GM13976 (cell line): ENCODE measurements at regions not wholly inside any gene's neighbourhood (a gene's known extent, or its start where the extent isn't known, plus 50 kb on each side); places are given as distances from the start of the nearest gene placed in this dataset.

Source experiments
- DNase-seq: peaks from one replicate; pipeline ENCODE4 v3.0.0; 2012; ENCODE audit warnings: low spot score
- in situ Hi-C: fragments of 300-500 bp; cut with MboI; formaldehyde crosslinking; loops from one replicate; pipeline ENCODE4 v1.12.0; 2022; ENCODE audit warnings: low sequenced_read_pairs, mixed read lengths, inconsistent platforms; ENCODE audit not compliant: unreplicated experiment
- TF ChIP-seq, protein P1 (sequence below): IDR thresholded peaks from 2 replicates; pipeline ENCODE4 v1.5.1; 2012; ENCODE audit warnings: borderline replicate concordance, mild to moderate bottlenecking; ENCODE audit not compliant: insufficient read depth; ENCODE audit errors: extremely low read depth, missing control alignments, control extremely low read depth

DNA sequence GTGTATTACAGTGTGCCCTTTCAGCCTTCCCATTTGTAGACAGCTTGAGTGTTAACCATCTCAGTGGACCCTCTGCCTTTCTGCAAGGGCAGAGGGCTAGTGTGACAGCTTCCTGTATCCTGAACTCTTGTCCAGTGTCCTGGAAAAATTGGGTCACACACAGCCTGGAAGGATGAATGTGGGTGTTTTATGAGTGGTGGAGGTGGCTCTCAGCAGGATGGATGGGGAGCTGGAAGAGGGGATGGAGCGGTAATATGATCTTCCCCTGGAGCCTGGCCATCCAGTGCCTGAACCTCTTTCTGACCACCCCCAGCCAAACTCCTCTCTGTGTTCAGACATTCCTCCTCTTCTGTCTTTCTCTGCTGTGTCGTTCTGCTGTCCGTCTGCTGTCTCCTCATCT, 113.0 kb downstream of the KIF4B start:
- DNase-seq: no peak
- in situ Hi-C loops: no loop called here

DNA sequence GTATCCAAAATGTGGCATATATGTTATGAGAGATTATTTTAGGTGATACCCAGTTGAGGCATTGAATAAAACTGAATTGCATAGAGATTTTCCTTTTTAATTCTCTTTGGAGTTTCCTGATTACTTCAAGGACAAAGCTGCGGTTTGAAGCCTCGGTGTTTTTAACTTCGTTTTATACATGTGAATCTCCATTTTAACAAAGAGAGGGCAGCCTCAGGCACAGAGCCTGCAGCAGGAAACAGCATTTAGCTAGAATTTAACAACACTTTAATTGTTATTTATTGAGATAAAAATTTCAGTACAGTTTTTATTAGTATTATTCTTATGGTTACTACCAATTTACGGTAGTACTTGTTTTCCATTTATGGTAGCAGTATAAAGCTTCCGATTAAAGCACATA, 114.0 kb downstream of the KIF4B start:
- no peak for DNase-seq
- in situ Hi-C loops: no loop called here
- TF ChIP-seq, protein P1, sequence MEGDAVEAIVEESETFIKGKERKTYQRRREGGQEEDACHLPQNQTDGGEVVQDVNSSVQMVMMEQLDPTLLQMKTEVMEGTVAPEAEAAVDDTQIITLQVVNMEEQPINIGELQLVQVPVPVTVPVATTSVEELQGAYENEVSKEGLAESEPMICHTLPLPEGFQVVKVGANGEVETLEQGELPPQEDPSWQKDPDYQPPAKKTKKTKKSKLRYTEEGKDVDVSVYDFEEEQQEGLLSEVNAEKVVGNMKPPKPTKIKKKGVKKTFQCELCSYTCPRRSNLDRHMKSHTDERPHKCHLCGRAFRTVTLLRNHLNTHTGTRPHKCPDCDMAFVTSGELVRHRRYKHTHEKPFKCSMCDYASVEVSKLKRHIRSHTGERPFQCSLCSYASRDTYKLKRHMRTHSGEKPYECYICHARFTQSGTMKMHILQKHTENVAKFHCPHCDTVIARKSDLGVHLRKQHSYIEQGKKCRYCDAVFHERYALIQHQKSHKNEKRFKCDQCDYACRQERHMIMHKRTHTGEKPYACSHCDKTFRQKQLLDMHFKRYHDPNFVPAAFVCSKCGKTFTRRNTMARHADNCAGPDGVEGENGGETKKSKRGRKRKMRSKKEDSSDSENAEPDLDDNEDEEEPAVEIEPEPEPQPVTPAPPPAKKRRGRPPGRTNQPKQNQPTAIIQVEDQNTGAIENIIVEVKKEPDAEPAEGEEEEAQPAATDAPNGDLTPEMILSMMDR: no peak

More for the DNA sequence above, 113.0 kb downstream of the KIF4B start:
- TF ChIP-seq, protein P1: no peak

DNA sequence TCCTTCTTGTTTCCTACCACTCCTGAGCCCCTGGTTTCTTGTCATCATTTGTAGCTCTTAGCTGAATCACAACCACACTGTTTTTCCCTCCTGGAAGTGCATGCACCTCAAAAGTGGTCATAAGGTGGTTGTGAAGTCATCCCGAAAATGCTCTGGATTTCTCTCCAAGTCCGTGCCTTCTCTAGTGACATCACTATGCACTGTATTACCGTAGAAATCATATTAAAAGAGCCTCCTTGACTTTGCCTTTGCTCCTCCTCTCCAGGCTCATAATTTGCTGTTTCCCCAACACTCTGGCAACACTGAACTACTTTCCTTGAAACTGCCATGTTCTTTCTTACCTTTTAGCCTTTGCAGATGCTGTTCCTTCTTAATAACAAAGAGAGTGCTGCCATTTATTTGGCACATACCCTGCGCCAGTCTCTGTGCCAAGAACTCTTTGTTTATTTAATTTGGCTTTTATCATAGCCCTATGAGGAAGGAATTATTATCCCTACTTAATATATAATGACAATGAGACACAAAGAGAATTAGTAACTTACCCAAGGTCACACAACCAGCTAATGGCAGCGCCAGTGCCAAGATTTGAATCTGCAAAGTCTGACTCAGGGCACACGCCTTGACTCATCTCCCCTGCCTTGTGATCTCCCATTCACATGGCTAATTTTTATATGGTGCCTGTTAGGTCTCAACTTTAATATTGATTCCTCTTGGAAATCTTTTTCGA, 115.4 kb downstream of the KIF4B start:
- in situ Hi-C loops: no loop called here
- no peak for DNase-seq
- TF ChIP-seq, protein P1: no peak

DNA sequence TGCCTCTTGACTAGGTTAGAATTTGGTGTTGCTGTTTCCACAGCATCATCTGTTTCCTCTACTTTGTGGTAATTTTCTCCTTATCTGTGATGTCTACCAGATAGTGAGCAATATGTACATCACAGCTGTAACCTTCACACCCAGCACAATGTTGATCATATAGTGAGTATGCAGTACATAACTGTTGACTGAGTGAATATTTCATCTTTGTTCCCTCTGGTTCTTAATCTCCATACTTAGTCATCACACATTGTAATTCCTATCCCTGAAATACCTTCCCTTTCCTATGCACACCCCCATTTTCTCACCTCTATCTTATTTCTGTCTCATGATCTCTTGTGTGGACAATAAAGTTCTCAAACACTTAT, 115.9 kb downstream of the KIF4B start:
- DNase-seq: no peak
- TF ChIP-seq, protein P1: no peak
- in situ Hi-C loops: no loop called here

DNA sequence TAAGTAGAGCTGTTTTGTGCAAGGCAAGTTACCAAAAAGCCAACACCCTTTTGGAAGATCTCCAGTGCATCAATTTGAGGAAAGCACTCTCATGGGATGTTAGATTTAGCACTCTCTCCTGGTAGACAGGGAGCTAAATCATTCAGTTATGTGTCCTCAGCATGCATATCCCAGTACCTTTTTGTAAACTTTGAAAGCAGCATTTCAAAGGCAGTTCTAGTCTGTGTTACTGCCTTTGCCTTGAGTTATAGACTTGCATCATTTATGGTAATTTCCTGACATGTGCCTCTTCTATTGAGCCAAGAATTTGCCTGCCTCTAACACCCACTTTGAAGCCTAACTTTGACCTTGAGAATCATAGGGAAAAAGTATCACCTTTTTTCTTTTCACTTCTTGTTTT, 120.6 kb downstream of the KIF4B start:
- in situ Hi-C loops: no loop called here
- DNase-seq: no peak
- TF ChIP-seq, protein P1: no peak

DNA sequence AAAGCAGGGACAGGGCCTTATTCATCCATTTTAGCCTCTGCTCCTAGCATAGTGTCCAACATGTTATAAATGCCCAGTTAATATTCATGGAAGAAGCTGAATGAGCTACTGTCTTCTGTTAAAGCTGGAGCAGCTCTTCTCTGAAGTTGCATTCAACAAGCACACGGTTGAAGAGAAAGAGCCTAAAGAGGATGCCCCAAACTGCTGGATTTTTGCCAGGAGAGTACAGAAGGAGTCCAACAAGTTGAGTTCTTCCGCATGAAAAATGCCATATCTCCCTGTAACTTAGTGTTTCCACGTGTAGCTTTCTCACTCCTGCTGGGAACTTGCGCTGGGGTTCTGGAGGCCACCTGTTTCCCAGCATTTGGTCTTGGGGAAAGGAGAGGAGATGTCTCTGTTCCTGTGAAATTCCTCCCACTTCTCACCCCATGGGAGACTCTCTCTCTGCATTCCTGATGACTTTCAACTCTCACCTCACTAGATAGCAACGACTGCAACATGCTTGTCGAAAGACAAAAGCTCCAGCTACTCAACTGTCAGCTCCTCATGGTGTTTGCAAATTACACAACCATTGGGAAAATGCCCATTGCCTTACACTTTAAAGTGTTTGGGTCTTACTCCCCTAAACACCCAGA, 122.8 kb downstream of the KIF4B start:
- DNase-seq: no peak
- TF ChIP-seq, protein P1: no peak
- in situ Hi-C loops: no loop called here

DNA sequence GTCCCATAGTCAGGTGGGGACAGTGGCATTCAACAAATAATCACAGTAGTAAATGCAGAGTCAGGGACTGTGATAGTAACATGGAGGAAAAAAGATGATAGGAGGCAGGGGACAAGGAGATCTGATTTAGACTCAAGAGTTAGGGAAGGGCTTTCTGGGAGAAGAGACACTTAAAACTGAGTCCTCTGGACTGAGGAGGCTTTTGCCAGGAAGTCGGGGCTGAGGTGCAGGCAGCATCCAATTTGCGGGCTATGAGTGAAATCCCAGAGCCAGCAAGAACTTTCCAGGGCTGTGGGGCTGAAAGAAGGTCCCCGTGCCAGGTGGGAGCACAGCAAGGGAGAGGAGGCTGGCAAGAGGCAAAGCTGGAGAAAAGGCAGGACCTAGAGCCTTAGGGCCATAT, 124.1 kb downstream of the KIF4B start:
- in situ Hi-C loops: no loop called here
- DNase-seq: no peak
- TF ChIP-seq, protein P1: no peak
